GM23338 (cell line): ENCODE measurements at regions not wholly inside any gene's neighbourhood (a gene's known extent, or its start where the extent isn't known, plus 50 kb on each side); places are given as distances from the start of the nearest gene placed in this dataset.

Experiments used
- CREB1 ChIP-seq: fragments of 250-450 bp; sonication (Bioruptor Pico); IDR thresholded peaks from 2 replicates; pipeline ENCODE4 v1.5.0; 2020; ENCODE audit warnings: low read depth, mild to moderate bottlenecking, moderate library complexity
- EZH2 ChIP-seq: fragments of 200-600 bp; sonication (generic); IDR thresholded peaks from one replicate; pipeline ENCODE4 v1.8.0; 2017; ENCODE audit warnings: antibody characterized with exemption, mild to moderate bottlenecking, low read depth; ENCODE audit not compliant: unreplicated experiment
- EZH2phosphoT487 ChIP-seq: fragments of 200-600 bp; sonication (generic); IDR thresholded peaks from one replicate; pipeline ENCODE4 v1.8.1; 2018; ENCODE audit warnings: antibody characterized with exemption; ENCODE audit not compliant: unreplicated experiment
- JUNB ChIP-seq: IDR thresholded peaks from one replicate; pipeline ENCODE4 v1.6.1; 2016; ENCODE audit warnings: antibody characterized with exemption; ENCODE audit not compliant: unreplicated experiment
- POLR2AphosphoS5 ChIP-seq: IDR thresholded peaks from 2 replicates; pipeline ENCODE4 v1.6.1; 2016; ENCODE audit warnings: antibody characterized with exemption, low read depth
- STAT1 ChIP-seq: IDR thresholded peaks from one replicate; pipeline ENCODE4 v1.6.1; 2016; ENCODE audit warnings: antibody characterized with exemption; ENCODE audit not compliant: unreplicated experiment
- ZNF331 ChIP-seq: fragments of 250-450 bp; sonication (Bioruptor Pico); IDR thresholded peaks from 2 replicates; pipeline ENCODE4 v1.5.0; 2020; ENCODE audit warnings: low read depth, mild to moderate bottlenecking, moderate library complexity
- TF ChIP-seq, protein P1 (sequence below): IDR thresholded peaks from one replicate; pipeline ENCODE4 v1.6.1; 2018; ENCODE audit warnings: antibody characterized with exemption; ENCODE audit not compliant: unreplicated experiment
- TF ChIP-seq, protein P2 (sequence below), 2 experiments: fragments of 200-600 bp in 1 of 2; sonication (generic) in 1 of 2; conservative IDR thresholded peaks; 2 replicates each; pipeline versions ENCODE4 v1.5.1 to v1.6.1; 2016 to 2017; ENCODE audit warnings: antibody characterized with exemption in 2 of 2, low read depth in 2 of 2, mild to moderate bottlenecking in 2 of 2, moderate library complexity in 1 of 2
- TF ChIP-seq, protein P3 (sequence below): IDR thresholded peaks from 2 replicates; pipeline ENCODE4 v1.6.1; 2016; ENCODE audit warnings: antibody characterized with exemption

DNA sequence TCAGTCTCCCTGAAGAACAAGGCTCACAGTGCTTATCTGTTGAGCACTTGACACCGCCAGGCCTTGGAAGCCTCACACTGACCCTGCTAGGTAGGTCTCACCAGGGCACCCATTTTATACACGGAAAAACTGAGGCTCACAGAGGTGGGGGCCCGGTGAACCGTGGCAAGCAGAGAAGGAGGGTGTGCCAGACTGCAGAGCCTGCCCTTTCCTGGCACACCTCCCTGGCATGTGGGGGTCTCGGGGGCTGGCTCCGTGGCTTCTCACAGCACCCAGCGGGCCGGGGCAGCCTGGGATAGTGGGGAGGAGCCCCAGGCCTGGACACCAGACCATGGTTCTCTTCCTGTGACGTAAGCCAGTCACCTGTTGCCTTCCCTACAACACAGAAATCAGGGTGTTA lies 53.7 kb upstream of the IER5L start:
- TF ChIP-seq, protein P1, sequence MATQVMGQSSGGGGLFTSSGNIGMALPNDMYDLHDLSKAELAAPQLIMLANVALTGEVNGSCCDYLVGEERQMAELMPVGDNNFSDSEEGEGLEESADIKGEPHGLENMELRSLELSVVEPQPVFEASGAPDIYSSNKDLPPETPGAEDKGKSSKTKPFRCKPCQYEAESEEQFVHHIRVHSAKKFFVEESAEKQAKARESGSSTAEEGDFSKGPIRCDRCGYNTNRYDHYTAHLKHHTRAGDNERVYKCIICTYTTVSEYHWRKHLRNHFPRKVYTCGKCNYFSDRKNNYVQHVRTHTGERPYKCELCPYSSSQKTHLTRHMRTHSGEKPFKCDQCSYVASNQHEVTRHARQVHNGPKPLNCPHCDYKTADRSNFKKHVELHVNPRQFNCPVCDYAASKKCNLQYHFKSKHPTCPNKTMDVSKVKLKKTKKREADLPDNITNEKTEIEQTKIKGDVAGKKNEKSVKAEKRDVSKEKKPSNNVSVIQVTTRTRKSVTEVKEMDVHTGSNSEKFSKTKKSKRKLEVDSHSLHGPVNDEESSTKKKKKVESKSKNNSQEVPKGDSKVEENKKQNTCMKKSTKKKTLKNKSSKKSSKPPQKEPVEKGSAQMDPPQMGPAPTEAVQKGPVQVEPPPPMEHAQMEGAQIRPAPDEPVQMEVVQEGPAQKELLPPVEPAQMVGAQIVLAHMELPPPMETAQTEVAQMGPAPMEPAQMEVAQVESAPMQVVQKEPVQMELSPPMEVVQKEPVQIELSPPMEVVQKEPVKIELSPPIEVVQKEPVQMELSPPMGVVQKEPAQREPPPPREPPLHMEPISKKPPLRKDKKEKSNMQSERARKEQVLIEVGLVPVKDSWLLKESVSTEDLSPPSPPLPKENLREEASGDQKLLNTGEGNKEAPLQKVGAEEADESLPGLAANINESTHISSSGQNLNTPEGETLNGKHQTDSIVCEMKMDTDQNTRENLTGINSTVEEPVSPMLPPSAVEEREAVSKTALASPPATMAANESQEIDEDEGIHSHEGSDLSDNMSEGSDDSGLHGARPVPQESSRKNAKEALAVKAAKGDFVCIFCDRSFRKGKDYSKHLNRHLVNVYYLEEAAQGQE: no peak
- TF ChIP-seq CREB1 (CRISPR knock-in tag) (no peak), EZH2 (no peak), JUNB (no peak), POLR2AphosphoS5 (no peak), EZH2phosphoT487 (no peak), STAT1 (no peak), ZNF331 (CRISPR knock-in tag) (no peak)
- TF ChIP-seq, protein P2, sequence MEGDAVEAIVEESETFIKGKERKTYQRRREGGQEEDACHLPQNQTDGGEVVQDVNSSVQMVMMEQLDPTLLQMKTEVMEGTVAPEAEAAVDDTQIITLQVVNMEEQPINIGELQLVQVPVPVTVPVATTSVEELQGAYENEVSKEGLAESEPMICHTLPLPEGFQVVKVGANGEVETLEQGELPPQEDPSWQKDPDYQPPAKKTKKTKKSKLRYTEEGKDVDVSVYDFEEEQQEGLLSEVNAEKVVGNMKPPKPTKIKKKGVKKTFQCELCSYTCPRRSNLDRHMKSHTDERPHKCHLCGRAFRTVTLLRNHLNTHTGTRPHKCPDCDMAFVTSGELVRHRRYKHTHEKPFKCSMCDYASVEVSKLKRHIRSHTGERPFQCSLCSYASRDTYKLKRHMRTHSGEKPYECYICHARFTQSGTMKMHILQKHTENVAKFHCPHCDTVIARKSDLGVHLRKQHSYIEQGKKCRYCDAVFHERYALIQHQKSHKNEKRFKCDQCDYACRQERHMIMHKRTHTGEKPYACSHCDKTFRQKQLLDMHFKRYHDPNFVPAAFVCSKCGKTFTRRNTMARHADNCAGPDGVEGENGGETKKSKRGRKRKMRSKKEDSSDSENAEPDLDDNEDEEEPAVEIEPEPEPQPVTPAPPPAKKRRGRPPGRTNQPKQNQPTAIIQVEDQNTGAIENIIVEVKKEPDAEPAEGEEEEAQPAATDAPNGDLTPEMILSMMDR (conservative IDR thresholded peaks at IDR 0.05; ENCODE audit: low read depth in 2 of 2): no peak
- TF ChIP-seq, protein P3, sequence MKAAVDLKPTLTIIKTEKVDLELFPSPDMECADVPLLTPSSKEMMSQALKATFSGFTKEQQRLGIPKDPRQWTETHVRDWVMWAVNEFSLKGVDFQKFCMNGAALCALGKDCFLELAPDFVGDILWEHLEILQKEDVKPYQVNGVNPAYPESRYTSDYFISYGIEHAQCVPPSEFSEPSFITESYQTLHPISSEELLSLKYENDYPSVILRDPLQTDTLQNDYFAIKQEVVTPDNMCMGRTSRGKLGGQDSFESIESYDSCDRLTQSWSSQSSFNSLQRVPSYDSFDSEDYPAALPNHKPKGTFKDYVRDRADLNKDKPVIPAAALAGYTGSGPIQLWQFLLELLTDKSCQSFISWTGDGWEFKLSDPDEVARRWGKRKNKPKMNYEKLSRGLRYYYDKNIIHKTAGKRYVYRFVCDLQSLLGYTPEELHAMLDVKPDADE: no peak
